Liver (tissue), 8 donors: ENCODE measurements at regions not wholly inside any gene's neighbourhood (a gene's known extent, or its start where the extent isn't known, plus 50 kb on each side); places are given as distances from the start of the nearest gene placed in this dataset.
A peak's percentile ranks its signal among the peaks of the same experiment; 100 is the strongest.

Experiments used
- DNase-seq: peaks from one replicate; pipeline ENCODE4 v3.0.0-alpha.2; 2017; ENCODE audit warnings: low spot score
- H3K27ac ChIP-seq, 2 donors: one replicate each; pipeline ENCODE4 v1.7.0; 2013; ENCODE audit warnings: inconsistent platforms in 2 of 2, low read length in 2 of 2, control low read depth in 1 of 2, low read depth in 1 of 2, mild to moderate bottlenecking in 1 of 2
- H3K27me3 ChIP-seq, 4 donors: one replicate each; pipeline versions ENCODE4 v1.6.1 to v1.7.0; 2013; ENCODE audit warnings: low read length in 3 of 4, inconsistent platforms in 1 of 4, mild to moderate bottlenecking in 1 of 4, moderate library complexity in 1 of 4; ENCODE audit not compliant: control insufficient read depth in 4 of 4, insufficient read depth in 4 of 4
- H3K36me3 ChIP-seq, 4 donors: one replicate each; pipeline versions ENCODE4 v1.6.1 to v1.7.0; 2013; ENCODE audit warnings: low read length in 3 of 4, mild to moderate bottlenecking in 3 of 4, low read depth in 1 of 4, moderate library complexity in 1 of 4; ENCODE audit not compliant: control insufficient read depth in 4 of 4, insufficient read depth in 3 of 4
- H3K4me1 ChIP-seq, 4 donors: one replicate each; pipeline versions ENCODE4 v1.6.1 to v1.7.0; 2013; ENCODE audit warnings: low read length in 3 of 4, mild to moderate bottlenecking in 3 of 4, moderate library complexity in 1 of 4; ENCODE audit not compliant: control insufficient read depth in 4 of 4, insufficient read depth in 4 of 4
- H3K4me3 ChIP-seq, 3 donors: one replicate each; pipeline versions ENCODE4 v1.6.1 to v1.7.0; 2013; ENCODE audit warnings: low read length in 3 of 3, control low read depth in 1 of 3, low read depth in 1 of 3, mild to moderate bottlenecking in 1 of 3
- H3K9ac ChIP-seq, 2 donors: one replicate each; pipeline ENCODE4 v1.7.0; 2013; ENCODE audit warnings: low read length in 2 of 2, mild to moderate bottlenecking in 2 of 2, moderate library complexity in 2 of 2, control low read depth in 1 of 2, low read depth in 1 of 2
- H3K9me3 ChIP-seq, 4 donors: one replicate each; pipeline versions ENCODE4 v1.6.1 to v1.7.0; 2013; ENCODE audit warnings: low read length in 3 of 4; ENCODE audit not compliant: control insufficient read depth in 4 of 4
- ATF3 ChIP-seq: IDR thresholded peaks from 2 replicates; pipeline ENCODE4 v1.6.1; 2016; ENCODE audit warnings: antibody characterized with exemption
- CTCF ChIP-seq: fragments of 150-350 bp; IDR thresholded peaks from 2 replicates; pipeline ENCODE4 v1.5.1; 2017; ENCODE audit warnings: improper control_type of control experiment, low read depth, low read length; ENCODE audit not compliant: missing input control
- EGR1 ChIP-seq, 2 donors: IDR thresholded peaks; 2 replicates each; pipeline ENCODE4 v1.6.1; 2016 to 2018; ENCODE audit warnings: antibody characterized with exemption in 2 of 2, low read depth in 2 of 2
- FOXA1 ChIP-seq: IDR thresholded peaks from 2 replicates; pipeline ENCODE4 v1.6.1; 2016; ENCODE audit warnings: antibody characterized with exemption
- FOXA2 ChIP-seq: IDR thresholded peaks from 2 replicates; pipeline ENCODE4 v1.6.1; 2016; ENCODE audit warnings: antibody characterized with exemption
- GABPA ChIP-seq, 2 donors: IDR thresholded peaks in 1 of 2; conservative IDR thresholded peaks in 1 of 2; 2 replicates each; pipeline ENCODE4 v1.6.1; 2016; ENCODE audit warnings: antibody characterized with exemption in 2 of 2, mild to moderate bottlenecking in 1 of 2, moderate library complexity in 1 of 2
- HNF4A ChIP-seq, 2 donors: conservative IDR thresholded peaks; 2 replicates each; pipeline ENCODE4 v1.6.1; 2016; ENCODE audit warnings: antibody characterized with exemption in 2 of 2, mild to moderate bottlenecking in 2 of 2
- HNF4G ChIP-seq: IDR thresholded peaks from 2 replicates; pipeline ENCODE4 v1.6.1; 2016; ENCODE audit warnings: antibody characterized with exemption
- JUND ChIP-seq, 2 donors: IDR thresholded peaks; 2 replicates each; pipeline ENCODE4 v1.6.1; 2016; ENCODE audit warnings: antibody characterized with exemption in 2 of 2
- MAX ChIP-seq: IDR thresholded peaks from 2 replicates; pipeline ENCODE4 v1.6.1; 2016; ENCODE audit warnings: antibody characterized with exemption
- NR2F2 ChIP-seq: IDR thresholded peaks from 2 replicates; pipeline ENCODE4 v1.6.1; 2016; ENCODE audit warnings: antibody characterized with exemption
- RAD21 ChIP-seq, 2 donors: IDR thresholded peaks; 2 replicates each; pipeline ENCODE4 v1.6.1; 2016; ENCODE audit warnings: antibody characterized with exemption in 2 of 2, mild to moderate bottlenecking in 2 of 2
- REST ChIP-seq: IDR thresholded peaks from 2 replicates; pipeline ENCODE4 v1.6.1; 2016; ENCODE audit warnings: antibody characterized with exemption, mild to moderate bottlenecking
- RXRA ChIP-seq, 2 donors: IDR thresholded peaks; 2 replicates each; pipeline ENCODE4 v1.6.1; 2017 to 2018; ENCODE audit warnings: antibody characterized with exemption in 2 of 2, mild to moderate bottlenecking in 1 of 2
- SP1 ChIP-seq: IDR thresholded peaks from 2 replicates; pipeline ENCODE4 v1.6.1; 2018; ENCODE audit warnings: antibody characterized with exemption, mild to moderate bottlenecking
- TAF1 ChIP-seq: conservative IDR thresholded peaks from 2 replicates; pipeline ENCODE4 v1.6.1; 2016; ENCODE audit warnings: antibody characterized with exemption, mild to moderate bottlenecking
- YY1 ChIP-seq: IDR thresholded peaks from 2 replicates; pipeline ENCODE4 v1.6.1; 2016; ENCODE audit warnings: antibody characterized with exemption, mild to moderate bottlenecking
- ZBTB33 ChIP-seq: IDR thresholded peaks from 2 replicates; pipeline ENCODE4 v1.6.1; 2016; ENCODE audit warnings: antibody characterized with exemption
- WGBS: extraction: QIAGEN DNeasy Blood & Tissue Kit; methylation state at CpG from one replicate; pipeline ENCODE4 v1.1.7; 2013; 5-methylcytosine and 5-hydroxymethylcytosine counted together
- donor health status: healthy.
- donor health status: healthy.
- donor health status: healthy.
- donor health status: healthy.
- donor health status: healthy.

- Histone ChIP-seq H3K36me3 (no peaks in the 10 kb centered on the region), H3K9ac (peak overlapping the region; percentile 75 to 76), H3K27ac (peak overlapping the region; percentile 93 to 98), H3K4me3 (peak overlapping the region; percentile 30 to 64 (median 60)), H3K4me1 (peaks cover 9 to 24% (median 16%) of the 10 kb centered on the region in 4 donors), H3K27me3 (no peaks in the 10 kb centered on the region), H3K9me3 (no peaks in the 10 kb centered on the region)
- peak; percentile 60 for TF ChIP-seq YY1
- peak; percentile 98 for TF ChIP-seq SP1
- peak; percentile 53 to 69 for TF ChIP-seq HNF4A (conservative IDR thresholded peaks at IDR 0.05)
- TF ChIP-seq FOXA2, result peak; percentile 81
- peak; percentile 59 to 69 for TF ChIP-seq RAD21 (IDR thresholded peaks at IDR 0.05)
- peak; percentile 83 for TF ChIP-seq REST
- no peak for TF ChIP-seq MAX
- peak in 1 of 2 donors; percentile 70 for TF ChIP-seq JUND (IDR thresholded peaks at IDR 0.05)
- no peak for TF ChIP-seq FOXA1
- peak; percentile 54 for TF ChIP-seq ZBTB33
- TF ChIP-seq HNF4G, result peak; percentile 63
- peak; percentile 28 for TF ChIP-seq ATF3
- peak; percentile 83 to 84 for TF ChIP-seq RXRA (IDR thresholded peaks at IDR 0.05)
- no peak for TF ChIP-seq TAF1
- peak; percentile 20 for TF ChIP-seq CTCF
- TF ChIP-seq GABPA (IDR thresholded peaks at IDR 0.05 in 1 of 2, conservative IDR thresholded peaks at IDR 0.05 in 1 of 2), result peak in 1 of 2 donors; percentile 76
- peak; percentile 65 for TF ChIP-seq NR2F2
- TF ChIP-seq EGR1 (IDR thresholded peaks at IDR 0.05; ENCODE audit: low read depth in 2 of 2), result peak; percentile 73 to 83
- WGBS, result 3% methylated on average over 26 of the region's 26 CpGs
- DNase-seq, result peak; percentile 84
Measured at GRCh38 chr5:134466241-134467069, 54.8 kb upstream of the CDKN2AIPNL start.
